T-helper 17 cell (primary cell): ENCODE measurements at regions not wholly inside any gene's neighbourhood (a gene's known extent, or its start where the extent isn't known, plus 50 kb on each side); places are given as distances from the start of the nearest gene placed in this dataset.

Experiments used
- ATAC-seq: fragments of 150-1000 bp; cut with Tn5 transposase; 2 replicates; pipeline ENCODE4 v1.10.0; 2021; ENCODE audit warnings: mild to moderate bottlenecking, moderate library complexity
- DNase-seq, 3 donors: peaks; one replicate each; pipeline versions ENCODE4 v3.0.0 to v3.0.0-alpha.2; 2020 to 2021
- H3K9me3 ChIP-seq: one replicate; pipeline ENCODE4 v1.7.0; 2013; ENCODE audit warnings: low read length, mild to moderate bottlenecking; ENCODE audit not compliant: control insufficient read depth, poor library complexity, severe bottlenecking
- H3K27ac Mint-ChIP-seq: one replicate; pipeline ENCODE4 v1.8.0; 2022; ENCODE audit warnings: mild to moderate bottlenecking, moderate library complexity, mixed read lengths
- H3K27me3 Mint-ChIP-seq: one replicate; pipeline ENCODE4 v1.8.0; 2022; ENCODE audit warnings: mixed read lengths
- H3K36me3 Mint-ChIP-seq: one replicate; pipeline ENCODE4 v1.8.0; 2022; ENCODE audit warnings: low read depth, mixed read lengths
- H3K4me1 Mint-ChIP-seq: one replicate; pipeline ENCODE4 v1.8.0; 2022; ENCODE audit warnings: mild to moderate bottlenecking, mixed read lengths
- H3K4me3 Mint-ChIP-seq: one replicate; pipeline ENCODE4 v1.8.0; 2022; ENCODE audit warnings: mild to moderate bottlenecking, moderate library complexity, mixed read lengths

- ATAC-seq (no peak), DNase-seq (no peak)
- Mint-ChIP-seq H3K27ac (no peak overlapping the region), H3K4me1 (no peaks in the 10 kb centered on the region), H3K4me3 (no peak overlapping the region), H3K27me3 (peaks cover 1% of the 10 kb centered on the region), H3K36me3 (no peaks in the 10 kb centered on the region)
- H3K9me3 ChIP-seq, result no peaks in the 10 kb centered on the region
These were observed 274.1 kb downstream of the HACE1 start for GRCh38 chr6:104585646-104586045.

GRCh38 chr6:104580452-104580851 is 279.3 kb downstream of the HACE1 start:
- ATAC-seq (no peak), DNase-seq (no peak)
- Mint-ChIP-seq H3K4me3 (no peak overlapping the region), H3K36me3 (no peaks in the 10 kb centered on the region), H3K27me3 (peaks cover 8% of the 10 kb centered on the region), H3K27ac (no peak overlapping the region), H3K4me1 (no peaks in the 10 kb centered on the region)
- no peaks in the 10 kb centered on the region for H3K9me3 ChIP-seq

DNA sequence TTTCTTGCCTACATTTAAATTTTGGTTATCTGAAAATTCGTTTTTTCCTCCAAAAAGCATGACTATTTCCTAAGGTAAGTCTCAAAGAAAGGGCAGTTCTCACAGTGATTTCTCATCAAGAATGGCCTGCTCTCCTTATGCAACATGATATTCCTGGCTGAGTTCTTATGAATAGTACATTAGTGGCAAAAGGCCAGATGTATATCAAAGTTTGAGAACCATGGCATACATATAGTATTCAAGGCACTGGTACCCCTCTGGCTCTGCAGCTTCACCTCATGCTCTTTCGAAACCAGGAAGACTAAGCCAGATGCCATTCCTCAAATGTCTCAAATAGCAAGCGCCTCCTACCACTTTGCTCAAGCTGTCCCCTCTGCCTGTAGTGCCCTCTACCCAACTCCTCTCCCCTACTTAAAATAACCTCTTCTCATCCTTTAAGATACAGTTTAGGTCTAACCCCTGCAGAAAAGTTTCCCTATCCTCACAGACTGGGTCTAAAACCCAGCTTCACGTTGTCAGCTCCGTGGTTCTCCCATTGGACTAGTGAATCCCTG is 280.3 kb downstream of the HACE1 start:
- no peaks in the 10 kb centered on the region for H3K9me3 ChIP-seq
- Mint-ChIP-seq H3K4me1 (no peaks in the 10 kb centered on the region), H3K36me3 (no peaks in the 10 kb centered on the region)

GRCh38 chr6:104575536-104575935 is 284.2 kb downstream of the HACE1 start:
- no peak overlapping the region for H3K4me3 Mint-ChIP-seq
- H3K27ac Mint-ChIP-seq, result no peak overlapping the region
- H3K36me3 Mint-ChIP-seq, result no peaks in the 10 kb centered on the region
- H3K4me1 Mint-ChIP-seq, result no peaks in the 10 kb centered on the region
- DNase-seq (no peak), ATAC-seq (no peak)
- H3K27me3 Mint-ChIP-seq, result peaks cover 8% of the 10 kb centered on the region
- H3K9me3 ChIP-seq, result no peaks in the 10 kb centered on the region

More for the DNA sequence above, 280.3 kb downstream of the HACE1 start:
- peaks cover 8% of the 10 kb centered on the region for H3K27me3 Mint-ChIP-seq
- no peak overlapping the region for H3K4me3 Mint-ChIP-seq
- ATAC-seq (no peak), DNase-seq (no peak)
- no peak overlapping the region for H3K27ac Mint-ChIP-seq

DNA sequence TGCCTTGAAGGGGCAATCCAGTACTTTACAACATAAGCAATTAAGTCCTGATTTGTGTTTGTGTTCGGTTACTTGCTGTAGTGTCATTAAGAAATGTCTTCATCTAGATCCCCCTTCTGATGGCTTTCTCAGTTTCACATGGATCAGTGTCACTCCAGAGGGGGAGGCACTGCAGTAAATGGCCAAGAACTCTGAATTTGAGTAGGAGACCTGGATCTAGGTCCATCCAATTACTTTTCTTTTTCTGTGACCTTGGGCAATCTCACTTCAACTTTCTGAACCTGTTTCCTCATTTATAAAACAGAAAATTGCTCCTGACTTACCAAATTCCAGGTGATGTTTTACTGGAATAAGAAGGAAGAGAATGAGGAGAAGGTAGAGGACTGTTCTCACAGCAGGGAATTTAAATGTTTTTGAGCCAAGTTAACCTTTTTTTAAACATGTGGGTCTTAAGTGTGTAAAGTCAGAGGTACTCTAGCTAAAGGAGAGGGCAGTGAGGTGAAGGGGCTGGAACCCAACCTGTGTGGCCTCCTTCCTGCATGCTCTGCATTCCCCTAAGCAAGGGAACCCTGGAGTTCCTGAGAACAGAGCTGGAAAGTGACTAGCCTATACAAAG is 285.5 kb downstream of the HACE1 start:
- no peaks in the 10 kb centered on the region for H3K9me3 ChIP-seq
- no peaks in the 10 kb centered on the region for H3K4me1 Mint-ChIP-seq
- H3K27ac Mint-ChIP-seq, result no peak overlapping the region
- no peak overlapping the region for H3K4me3 Mint-ChIP-seq
- no peaks in the 10 kb centered on the region for H3K36me3 Mint-ChIP-seq
- H3K27me3 Mint-ChIP-seq, result no peaks in the 10 kb centered on the region
- no peak for DNase-seq
- ATAC-seq, result no peak

GRCh38 chr6:104573350-104573749 is 286.4 kb downstream of the HACE1 start:
- DNase-seq, result no peak
- no peak overlapping the region for H3K4me3 Mint-ChIP-seq
- H3K4me1 Mint-ChIP-seq, result no peaks in the 10 kb centered on the region
- H3K27me3 Mint-ChIP-seq, result no peaks in the 10 kb centered on the region
- H3K9me3 ChIP-seq, result no peaks in the 10 kb centered on the region
- no peak overlapping the region for H3K27ac Mint-ChIP-seq
- H3K36me3 Mint-ChIP-seq, result no peaks in the 10 kb centered on the region
- no peak for ATAC-seq

DNA sequence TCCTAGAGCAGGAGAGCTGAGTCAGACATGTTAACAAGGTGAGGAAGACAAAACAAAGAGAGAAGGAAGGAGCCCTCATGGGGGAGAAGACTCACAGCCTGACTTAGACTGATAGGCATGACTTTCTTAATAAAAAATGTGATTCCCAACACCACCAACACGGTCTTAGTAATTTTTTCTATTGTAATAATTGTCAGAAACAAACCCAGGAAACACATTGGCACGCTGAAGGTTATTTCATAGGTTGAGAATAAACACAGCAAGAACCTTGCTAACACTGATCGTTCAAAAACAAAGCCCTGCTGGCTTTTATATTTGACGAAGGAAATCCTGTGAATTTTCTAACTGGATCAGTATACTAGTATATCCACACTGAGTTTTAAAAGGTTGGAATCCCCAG is 286.8 kb downstream of the HACE1 start:
- H3K4me3 Mint-ChIP-seq, result no peak overlapping the region
- no peak for DNase-seq
- H3K27ac Mint-ChIP-seq, result no peak overlapping the region
- H3K9me3 ChIP-seq, result no peaks in the 10 kb centered on the region
- no peaks in the 10 kb centered on the region for H3K27me3 Mint-ChIP-seq
- H3K36me3 Mint-ChIP-seq, result no peaks in the 10 kb centered on the region
- no peak for ATAC-seq
- no peaks in the 10 kb centered on the region for H3K4me1 Mint-ChIP-seq

DNA sequence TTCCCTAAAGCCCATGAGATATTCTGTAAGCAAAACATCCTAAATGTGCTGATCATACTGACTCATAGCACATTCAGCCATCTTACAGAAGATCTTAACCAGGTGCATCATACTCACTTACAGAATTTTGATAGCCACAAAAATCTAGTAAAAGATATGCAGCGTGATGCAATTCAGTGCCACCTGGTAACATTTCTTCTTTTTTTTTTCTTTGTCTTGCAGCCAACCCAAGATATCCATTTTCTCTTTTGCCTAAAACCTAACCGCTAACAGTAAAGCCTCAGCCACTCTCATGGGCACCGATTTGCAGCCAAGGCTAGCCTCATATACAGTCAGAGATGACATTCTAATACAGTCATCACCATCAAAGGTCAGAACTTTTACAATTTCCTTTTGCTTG is 293.3 kb downstream of the HACE1 start:
- no peak overlapping the region for H3K4me3 Mint-ChIP-seq
- H3K36me3 Mint-ChIP-seq, result no peaks in the 10 kb centered on the region
- peaks cover 4% of the 10 kb centered on the region for H3K4me1 Mint-ChIP-seq
- no peak for ATAC-seq
- H3K9me3 ChIP-seq, result no peaks in the 10 kb centered on the region
- no peaks in the 10 kb centered on the region for H3K27me3 Mint-ChIP-seq
- no peak overlapping the region for H3K27ac Mint-ChIP-seq
- DNase-seq, result no peak

- no peaks in the 10 kb centered on the region for H3K9me3 ChIP-seq
- Mint-ChIP-seq H3K27me3 (peaks cover 7% of the 10 kb centered on the region), H3K4me1 (peaks cover 4% of the 10 kb centered on the region), H3K27ac (no peak overlapping the region), H3K36me3 (no peaks in the 10 kb centered on the region), H3K4me3 (no peak overlapping the region)
- ATAC-seq (no peak), DNase-seq (no peak)
These were observed 296.4 kb downstream of the HACE1 start for GRCh38 chr6:104563306-104563705.

- Mint-ChIP-seq H3K4me3 (no peak overlapping the region), H3K36me3 (no peaks in the 10 kb centered on the region), H3K4me1 (peaks cover 2% of the 10 kb centered on the region), H3K27ac (no peak overlapping the region), H3K27me3 (peaks cover 22% of the 10 kb centered on the region)
- no peak for DNase-seq
- H3K9me3 ChIP-seq, result no peaks in the 10 kb centered on the region
- no peak for ATAC-seq
These were observed 300.1 kb downstream of the HACE1 start for GRCh38 chr6:104559435-104560202.

DNA sequence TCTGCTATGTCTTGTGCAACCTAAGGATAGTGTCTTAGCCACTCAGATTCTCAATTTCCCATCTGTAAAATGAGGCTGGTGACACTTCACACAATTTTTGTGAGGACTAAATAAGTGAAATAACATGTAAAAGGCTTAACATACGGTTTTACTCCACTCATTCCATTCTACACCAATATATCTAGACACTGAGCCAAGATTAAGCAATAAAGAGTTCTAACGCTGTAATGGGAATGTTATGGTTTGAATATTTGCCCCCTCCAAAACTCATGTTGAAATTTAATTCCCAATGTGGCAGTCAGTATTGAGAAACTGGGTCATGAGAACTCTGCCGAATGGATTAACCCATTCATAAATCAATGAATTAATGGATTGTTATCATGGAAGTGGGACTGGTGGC is 301.0 kb downstream of the HACE1 start:
- no peaks in the 10 kb centered on the region for H3K9me3 ChIP-seq
- ATAC-seq (no peak), DNase-seq (no peak)
- no peak overlapping the region for H3K4me3 Mint-ChIP-seq
- peaks cover 2% of the 10 kb centered on the region for H3K4me1 Mint-ChIP-seq
- peaks cover 22% of the 10 kb centered on the region for H3K27me3 Mint-ChIP-seq
- H3K27ac Mint-ChIP-seq, result no peak overlapping the region
- H3K36me3 Mint-ChIP-seq, result no peaks in the 10 kb centered on the region

- no peaks in the 10 kb centered on the region for H3K9me3 ChIP-seq
- no peak overlapping the region for H3K4me3 Mint-ChIP-seq
- H3K36me3 Mint-ChIP-seq, result no peaks in the 10 kb centered on the region
- ATAC-seq, result no peak
- H3K27ac Mint-ChIP-seq, result no peak overlapping the region
- DNase-seq, result no peak
- peaks cover 33% of the 10 kb centered on the region for H3K27me3 Mint-ChIP-seq
- no peaks in the 10 kb centered on the region for H3K4me1 Mint-ChIP-seq
These were observed 311.4 kb downstream of the HACE1 start for GRCh38 chr6:104548297-104548696.

GRCh38 chr6:104541411-104541810 is 318.3 kb downstream of the HACE1 start:
- no peak for ATAC-seq
- Mint-ChIP-seq H3K27ac (no peak overlapping the region), H3K27me3 (peaks cover 26% of the 10 kb centered on the region), H3K4me3 (no peak overlapping the region), H3K36me3 (peaks cover 2% of the 10 kb centered on the region), H3K4me1 (peaks cover 3% of the 10 kb centered on the region)
- H3K9me3 ChIP-seq, result no peaks in the 10 kb centered on the region
- DNase-seq, result no peak

GRCh38 chr6:104540743-104541142 is 319.0 kb downstream of the HACE1 start:
- peaks cover 5% of the 10 kb centered on the region for H3K4me1 Mint-ChIP-seq
- no peak overlapping the region for H3K4me3 Mint-ChIP-seq
- no peaks in the 10 kb centered on the region for H3K9me3 ChIP-seq
- DNase-seq (no peak), ATAC-seq (no peak)
- peaks cover 4% of the 10 kb centered on the region for H3K36me3 Mint-ChIP-seq
- H3K27ac Mint-ChIP-seq, result no peak overlapping the region
- H3K27me3 Mint-ChIP-seq, result peaks cover 30% of the 10 kb centered on the region
